ENCODE measurements at regions not wholly inside any gene's neighbourhood (a gene's known extent, or its start where the extent isn't known, plus 50 kb on each side); places are given as distances from the start of the nearest gene placed in this dataset.

DNA sequence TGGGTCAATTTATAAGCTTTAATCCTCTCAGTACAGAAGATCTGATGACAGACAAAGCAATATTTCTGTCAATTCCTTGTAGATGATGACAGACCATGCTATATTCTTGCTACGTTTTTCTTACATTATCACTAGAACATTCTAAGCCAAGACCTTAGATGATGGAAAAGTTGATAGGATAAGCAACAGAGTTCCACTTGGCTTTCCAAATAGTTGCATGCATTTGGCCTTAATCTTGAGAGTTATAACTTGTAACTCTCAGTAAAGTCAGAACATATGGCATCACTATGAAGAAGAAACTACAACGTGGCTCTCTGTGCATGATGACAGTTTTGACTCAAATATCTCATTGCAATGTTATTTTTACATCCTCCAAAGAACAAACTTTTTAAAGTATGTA is 544.3 kb upstream of the LRRC4C start:
- no peak for TF ChIP-seq POLR2AphosphoS5 (IDR thresholded peaks at IDR 0.05; ENCODE audit: low read depth)
- TF ChIP-seq, protein P1, sequence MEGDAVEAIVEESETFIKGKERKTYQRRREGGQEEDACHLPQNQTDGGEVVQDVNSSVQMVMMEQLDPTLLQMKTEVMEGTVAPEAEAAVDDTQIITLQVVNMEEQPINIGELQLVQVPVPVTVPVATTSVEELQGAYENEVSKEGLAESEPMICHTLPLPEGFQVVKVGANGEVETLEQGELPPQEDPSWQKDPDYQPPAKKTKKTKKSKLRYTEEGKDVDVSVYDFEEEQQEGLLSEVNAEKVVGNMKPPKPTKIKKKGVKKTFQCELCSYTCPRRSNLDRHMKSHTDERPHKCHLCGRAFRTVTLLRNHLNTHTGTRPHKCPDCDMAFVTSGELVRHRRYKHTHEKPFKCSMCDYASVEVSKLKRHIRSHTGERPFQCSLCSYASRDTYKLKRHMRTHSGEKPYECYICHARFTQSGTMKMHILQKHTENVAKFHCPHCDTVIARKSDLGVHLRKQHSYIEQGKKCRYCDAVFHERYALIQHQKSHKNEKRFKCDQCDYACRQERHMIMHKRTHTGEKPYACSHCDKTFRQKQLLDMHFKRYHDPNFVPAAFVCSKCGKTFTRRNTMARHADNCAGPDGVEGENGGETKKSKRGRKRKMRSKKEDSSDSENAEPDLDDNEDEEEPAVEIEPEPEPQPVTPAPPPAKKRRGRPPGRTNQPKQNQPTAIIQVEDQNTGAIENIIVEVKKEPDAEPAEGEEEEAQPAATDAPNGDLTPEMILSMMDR (IDR thresholded peaks at IDR 0.05; ENCODE audit: insufficient read depth, low read length), result no peak
- TF ChIP-seq, protein P2, sequence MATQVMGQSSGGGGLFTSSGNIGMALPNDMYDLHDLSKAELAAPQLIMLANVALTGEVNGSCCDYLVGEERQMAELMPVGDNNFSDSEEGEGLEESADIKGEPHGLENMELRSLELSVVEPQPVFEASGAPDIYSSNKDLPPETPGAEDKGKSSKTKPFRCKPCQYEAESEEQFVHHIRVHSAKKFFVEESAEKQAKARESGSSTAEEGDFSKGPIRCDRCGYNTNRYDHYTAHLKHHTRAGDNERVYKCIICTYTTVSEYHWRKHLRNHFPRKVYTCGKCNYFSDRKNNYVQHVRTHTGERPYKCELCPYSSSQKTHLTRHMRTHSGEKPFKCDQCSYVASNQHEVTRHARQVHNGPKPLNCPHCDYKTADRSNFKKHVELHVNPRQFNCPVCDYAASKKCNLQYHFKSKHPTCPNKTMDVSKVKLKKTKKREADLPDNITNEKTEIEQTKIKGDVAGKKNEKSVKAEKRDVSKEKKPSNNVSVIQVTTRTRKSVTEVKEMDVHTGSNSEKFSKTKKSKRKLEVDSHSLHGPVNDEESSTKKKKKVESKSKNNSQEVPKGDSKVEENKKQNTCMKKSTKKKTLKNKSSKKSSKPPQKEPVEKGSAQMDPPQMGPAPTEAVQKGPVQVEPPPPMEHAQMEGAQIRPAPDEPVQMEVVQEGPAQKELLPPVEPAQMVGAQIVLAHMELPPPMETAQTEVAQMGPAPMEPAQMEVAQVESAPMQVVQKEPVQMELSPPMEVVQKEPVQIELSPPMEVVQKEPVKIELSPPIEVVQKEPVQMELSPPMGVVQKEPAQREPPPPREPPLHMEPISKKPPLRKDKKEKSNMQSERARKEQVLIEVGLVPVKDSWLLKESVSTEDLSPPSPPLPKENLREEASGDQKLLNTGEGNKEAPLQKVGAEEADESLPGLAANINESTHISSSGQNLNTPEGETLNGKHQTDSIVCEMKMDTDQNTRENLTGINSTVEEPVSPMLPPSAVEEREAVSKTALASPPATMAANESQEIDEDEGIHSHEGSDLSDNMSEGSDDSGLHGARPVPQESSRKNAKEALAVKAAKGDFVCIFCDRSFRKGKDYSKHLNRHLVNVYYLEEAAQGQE (IDR thresholded peaks at IDR 0.05; ENCODE audit: insufficient replicate concordance, low read depth), result no peak
- TF ChIP-seq GABPA (IDR thresholded peaks at IDR 0.05; ENCODE audit: low read depth), result no peak
